ENCODE measurements at regions not wholly inside any gene's neighbourhood (a gene's known extent, or its start where the extent isn't known, plus 50 kb on each side); places are given as distances from the start of the nearest gene placed in this dataset.

GRCh38 chr14:21825845-21826244, 152.2 kb upstream of the OR4E1 start:
- TF ChIP-seq CTCF (conservative IDR thresholded peaks at IDR 0.05; ENCODE audit: low read depth, low read length) (no peak), EZH2phosphoT487 (IDR thresholded peaks at IDR 0.05; ENCODE audit: borderline replicate concordance, low read length) (no peak)
